Fibroblast of villous mesenchyme (primary cell): ENCODE measurements at regions not wholly inside any gene's neighbourhood (a gene's known extent, or its start where the extent isn't known, plus 50 kb on each side); places are given as distances from the start of the nearest gene placed in this dataset.

Experiments
- DNase-seq: peaks from one replicate; pipeline ENCODE4 v3.0.0-alpha.2; 2010; ENCODE audit warnings: low read depth
- H3K4me3 ChIP-seq: 2 replicates; pipeline ENCODE4 v1.5.1; 2011; ENCODE audit warnings: low read depth, mild to moderate bottlenecking, low read length
- small RNA-seq: library from RNA; depleted of rRNA; stranded (forward); fragments of <200 nt; gene quantifications from one replicate; pipeline ENCODE3, GENCODE V24; 2012
- TF ChIP-seq, protein P1 (sequence below): IDR thresholded peaks from 2 replicates; pipeline ENCODE4 v1.5.1; 2012; ENCODE audit warnings: low read depth, mild to moderate bottlenecking, low read length; ENCODE audit not compliant: insufficient read depth

- TF ChIP-seq, protein P1, sequence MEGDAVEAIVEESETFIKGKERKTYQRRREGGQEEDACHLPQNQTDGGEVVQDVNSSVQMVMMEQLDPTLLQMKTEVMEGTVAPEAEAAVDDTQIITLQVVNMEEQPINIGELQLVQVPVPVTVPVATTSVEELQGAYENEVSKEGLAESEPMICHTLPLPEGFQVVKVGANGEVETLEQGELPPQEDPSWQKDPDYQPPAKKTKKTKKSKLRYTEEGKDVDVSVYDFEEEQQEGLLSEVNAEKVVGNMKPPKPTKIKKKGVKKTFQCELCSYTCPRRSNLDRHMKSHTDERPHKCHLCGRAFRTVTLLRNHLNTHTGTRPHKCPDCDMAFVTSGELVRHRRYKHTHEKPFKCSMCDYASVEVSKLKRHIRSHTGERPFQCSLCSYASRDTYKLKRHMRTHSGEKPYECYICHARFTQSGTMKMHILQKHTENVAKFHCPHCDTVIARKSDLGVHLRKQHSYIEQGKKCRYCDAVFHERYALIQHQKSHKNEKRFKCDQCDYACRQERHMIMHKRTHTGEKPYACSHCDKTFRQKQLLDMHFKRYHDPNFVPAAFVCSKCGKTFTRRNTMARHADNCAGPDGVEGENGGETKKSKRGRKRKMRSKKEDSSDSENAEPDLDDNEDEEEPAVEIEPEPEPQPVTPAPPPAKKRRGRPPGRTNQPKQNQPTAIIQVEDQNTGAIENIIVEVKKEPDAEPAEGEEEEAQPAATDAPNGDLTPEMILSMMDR = no peak
- H3K4me3 ChIP-seq = no peak overlapping the region
- DNase-seq = no peak
Observed at GRCh38 chr1:90100566-90100965, 105.7 kb downstream of the ZNF326 start.

GRCh38 chr1:90092441-90092840 is 97.5 kb downstream of the ZNF326 start:
- no peak for DNase-seq
- TF ChIP-seq, protein P1 = no peak
- H3K4me3 ChIP-seq = no peak overlapping the region

Small RNAs in the stretch of these regions (small RNA-seq; reads per million reads assigned to genes)
- gene RNU6-695P = 1.9 reads per million, percentile 48 among the genes with 10 or more reads in this experiment
